ENCODE measurements at regions not wholly inside any gene's neighbourhood (a gene's known extent, or its start where the extent isn't known, plus 50 kb on each side); places are given as distances from the start of the nearest gene placed in this dataset.

DNA sequence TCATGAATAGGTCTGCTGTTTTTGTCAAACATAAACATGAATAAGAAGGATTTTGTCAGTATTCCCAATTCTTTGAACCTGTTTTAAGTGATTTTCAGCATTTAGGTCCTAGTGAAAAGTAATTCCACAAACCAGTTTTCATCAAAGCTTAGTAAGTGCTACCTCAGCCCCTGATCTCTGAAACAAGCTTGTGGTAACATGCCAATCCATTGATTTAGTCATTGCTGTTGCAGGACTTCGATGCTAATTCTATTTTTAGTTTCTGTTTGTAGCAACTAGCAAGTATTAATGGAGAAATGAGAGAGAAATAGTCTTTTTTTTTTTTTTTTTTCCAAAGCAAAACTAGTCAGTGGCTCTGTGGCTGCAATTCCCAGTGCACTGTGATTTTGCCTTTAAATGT, 91.4 kb downstream of the JRKL start:
- ChIA-PET POLR2A (no interaction called here), CTCF (interaction anchor here (1.0 to 1.6 kb wide), 2 partner anchors 9 to 17 kb away, joined by 4 to 6 read pairs; no protein-coding TSS in a partner anchor)
- TF ChIP-seq, protein P1, sequence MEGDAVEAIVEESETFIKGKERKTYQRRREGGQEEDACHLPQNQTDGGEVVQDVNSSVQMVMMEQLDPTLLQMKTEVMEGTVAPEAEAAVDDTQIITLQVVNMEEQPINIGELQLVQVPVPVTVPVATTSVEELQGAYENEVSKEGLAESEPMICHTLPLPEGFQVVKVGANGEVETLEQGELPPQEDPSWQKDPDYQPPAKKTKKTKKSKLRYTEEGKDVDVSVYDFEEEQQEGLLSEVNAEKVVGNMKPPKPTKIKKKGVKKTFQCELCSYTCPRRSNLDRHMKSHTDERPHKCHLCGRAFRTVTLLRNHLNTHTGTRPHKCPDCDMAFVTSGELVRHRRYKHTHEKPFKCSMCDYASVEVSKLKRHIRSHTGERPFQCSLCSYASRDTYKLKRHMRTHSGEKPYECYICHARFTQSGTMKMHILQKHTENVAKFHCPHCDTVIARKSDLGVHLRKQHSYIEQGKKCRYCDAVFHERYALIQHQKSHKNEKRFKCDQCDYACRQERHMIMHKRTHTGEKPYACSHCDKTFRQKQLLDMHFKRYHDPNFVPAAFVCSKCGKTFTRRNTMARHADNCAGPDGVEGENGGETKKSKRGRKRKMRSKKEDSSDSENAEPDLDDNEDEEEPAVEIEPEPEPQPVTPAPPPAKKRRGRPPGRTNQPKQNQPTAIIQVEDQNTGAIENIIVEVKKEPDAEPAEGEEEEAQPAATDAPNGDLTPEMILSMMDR (IDR thresholded peaks at IDR 0.05; ENCODE audit: insufficient read depth in 1 of 2, low read depth in 1 of 2, low read length in 1 of 2, severe bottlenecking in 1 of 2, unreplicated experiment in 1 of 2): no peak
- Histone ChIP-seq H3K4me3 (ENCODE audit: low read depth, low read length) (no peak overlapping the region), H3K36me3 (ENCODE audit: control insufficient read depth, insufficient read depth, low read length) (no peaks in the 10 kb centered on the region), H3K9me3 (peaks cover 11% of the 10 kb centered on the region), H3K27me3 (replicated peaks; ENCODE audit: control insufficient read depth, insufficient read depth, low read length) (no peaks in the 10 kb centered on the region), H3K4me1 (no peaks in the 10 kb centered on the region)
- Mint-ChIP-seq H3K36me3 (ENCODE audit: insufficient read depth, unreplicated experiment) (no peaks in the 10 kb centered on the region), H3K4me3 (ENCODE audit: unreplicated experiment) (no peak overlapping the region), H3K27ac (ENCODE audit: unreplicated experiment) (no peak overlapping the region), H3K9me3 (ENCODE audit: unreplicated experiment) (peaks cover 17% of the 10 kb centered on the region), H3K4me1 (ENCODE audit: low read depth, unreplicated experiment) (no peaks in the 10 kb centered on the region), H3K27me3 (ENCODE audit: insufficient read depth, unreplicated experiment) (peaks cover 4% of the 10 kb centered on the region)
- no peak for DNase-seq
- BruUV-seq (replicated peaks): no TSS peak
- intact Hi-C loops (cut with micrococcal nuclease; ENCODE audit: unreplicated experiment): no loop called here

DNA sequence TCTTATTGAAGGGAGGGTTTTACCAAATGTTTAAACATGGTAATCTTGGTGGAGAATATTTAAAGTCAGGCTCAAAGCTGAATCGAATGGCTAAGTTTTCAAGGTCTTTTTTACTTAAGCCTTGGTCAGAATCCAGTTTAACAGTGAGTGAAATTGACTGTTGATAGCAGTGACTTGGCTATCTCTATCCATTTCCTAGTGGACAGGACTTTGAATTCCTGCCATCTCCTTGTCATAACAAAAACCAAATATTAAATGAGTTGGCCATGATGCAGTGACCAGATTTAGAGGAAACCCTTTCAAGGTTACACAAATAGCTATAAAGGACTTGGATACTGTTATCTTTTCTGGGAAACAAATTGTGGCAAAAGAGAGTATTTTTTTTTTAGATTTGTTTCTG, 92.0 kb downstream of the JRKL start:
- no peak overlapping the region for H3K27ac Mint-ChIP-seq (ENCODE audit: unreplicated experiment)
- peaks cover 2% of the 10 kb centered on the region; the same call in 1 of the 2 replicates for H3K4me1 ChIP-seq
- no peaks in the 10 kb centered on the region for H3K4me1 Mint-ChIP-seq (ENCODE audit: low read depth, unreplicated experiment)
- no peaks in the 10 kb centered on the region for H3K36me3 ChIP-seq (ENCODE audit: control insufficient read depth, insufficient read depth, low read length)
- no peaks in the 10 kb centered on the region for H3K36me3 Mint-ChIP-seq (ENCODE audit: insufficient read depth, unreplicated experiment)
- no peak for DNase-seq
- H3K27me3 Mint-ChIP-seq (ENCODE audit: insufficient read depth, unreplicated experiment): peaks cover 4% of the 10 kb centered on the region
- BruUV-seq (replicated peaks): no TSS peak
- H3K9me3 Mint-ChIP-seq (ENCODE audit: unreplicated experiment): peaks cover 11% of the 10 kb centered on the region
- TF ChIP-seq, protein P1 (IDR thresholded peaks at IDR 0.05; ENCODE audit: insufficient read depth in 1 of 2, low read depth in 1 of 2, low read length in 1 of 2, severe bottlenecking in 1 of 2, unreplicated experiment in 1 of 2): no peak
- H3K27me3 ChIP-seq (replicated peaks; ENCODE audit: control insufficient read depth, insufficient read depth, low read length): no peaks in the 10 kb centered on the region
- no peak overlapping the region for H3K4me3 Mint-ChIP-seq (ENCODE audit: unreplicated experiment)
- POLR2A ChIA-PET: no interaction called here
- peaks cover 8% of the 10 kb centered on the region for H3K9me3 ChIP-seq
- CTCF ChIA-PET: interaction anchor here (1.0 to 1.6 kb wide), 2 partner anchors 10 to 17 kb away, joined by 4 to 6 read pairs; no protein-coding TSS in a partner anchor
- intact Hi-C loops (cut with micrococcal nuclease; ENCODE audit: unreplicated experiment): no loop called here
- H3K4me3 ChIP-seq (ENCODE audit: low read depth, low read length): no peak overlapping the region

DNA sequence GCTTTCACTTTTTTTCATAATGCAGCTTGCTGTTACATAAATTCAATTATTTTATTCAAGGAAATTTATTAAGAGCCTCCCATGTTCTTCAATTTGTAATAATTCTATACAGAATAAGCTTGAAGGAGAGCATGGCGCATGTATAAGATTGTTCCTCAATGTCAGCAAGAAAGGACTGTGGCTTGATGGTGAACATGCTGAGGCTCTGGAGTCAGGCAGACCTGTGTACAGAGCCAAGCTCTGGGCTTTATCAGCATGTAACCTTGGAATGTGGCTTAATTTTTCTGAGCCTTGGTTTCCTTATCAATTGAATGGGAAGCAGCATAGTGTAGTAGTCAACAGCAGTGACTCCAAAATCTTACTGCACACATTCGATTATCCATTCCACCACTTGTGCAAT, 92.4 kb downstream of the JRKL start:
- Histone ChIP-seq H3K9me3 (peaks cover 6% of the 10 kb centered on the region), H3K36me3 (ENCODE audit: control insufficient read depth, insufficient read depth, low read length) (no peaks in the 10 kb centered on the region), H3K4me1 (peaks cover 5% of the 10 kb centered on the region; the same call in 1 of the 2 replicates), H3K4me3 (ENCODE audit: low read depth, low read length) (no peak overlapping the region), H3K27me3 (replicated peaks; ENCODE audit: control insufficient read depth, insufficient read depth, low read length) (no peaks in the 10 kb centered on the region)
- H3K27ac Mint-ChIP-seq (ENCODE audit: unreplicated experiment): no peak overlapping the region
- no peaks in the 10 kb centered on the region for H3K4me1 Mint-ChIP-seq (ENCODE audit: low read depth, unreplicated experiment)
- no TSS peak for BruUV-seq (replicated peaks)
- peaks cover 7% of the 10 kb centered on the region for H3K9me3 Mint-ChIP-seq (ENCODE audit: unreplicated experiment)
- no peak overlapping the region for H3K4me3 Mint-ChIP-seq (ENCODE audit: unreplicated experiment)
- ChIA-PET CTCF (interaction anchor here (1.6 kb wide), 1 partner anchor 10 kb away, joined by 4 read pairs; no protein-coding TSS in a partner anchor), POLR2A (no interaction called here)
- intact Hi-C loops (cut with micrococcal nuclease; ENCODE audit: unreplicated experiment): no loop called here
- TF ChIP-seq, protein P1 (IDR thresholded peaks at IDR 0.05; ENCODE audit: insufficient read depth in 1 of 2, low read depth in 1 of 2, low read length in 1 of 2, severe bottlenecking in 1 of 2, unreplicated experiment in 1 of 2): no peak
- DNase-seq: no peak
- H3K36me3 Mint-ChIP-seq (ENCODE audit: insufficient read depth, unreplicated experiment): no peaks in the 10 kb centered on the region
- peaks cover 4% of the 10 kb centered on the region for H3K27me3 Mint-ChIP-seq (ENCODE audit: insufficient read depth, unreplicated experiment)
